Astrocyte (in vitro differentiated cells and primary cell): ENCODE measurements at regions not wholly inside any gene's neighbourhood (a gene's known extent, or its start where the extent isn't known, plus 50 kb on each side); places are given as distances from the start of the nearest gene placed in this dataset.

Experiments
- DNase-seq: peaks from one replicate; pipeline ENCODE4 v3.0.0-alpha.2; 2010; ENCODE audit warnings: low read depth
- FAIRE-seq: peaks from 2 replicates; lab custom pipeline; 2011; peaks lifted over from hg19 to GRCh38; lab: Jason Lieb, UNC
- H2AFZ ChIP-seq: 2 replicates; pipeline ENCODE4 v1.6.0; 2012; ENCODE audit warnings: low read depth, low read length, inconsistent platforms
- H3K27ac ChIP-seq: 2 replicates; pipeline ENCODE4 v1.5.1; 2011; ENCODE audit warnings: low read depth, low read length, inconsistent platforms
- H3K27me3 ChIP-seq: 2 replicates; pipeline ENCODE4 v1.6.0; 2011; ENCODE audit warnings: low read length, inconsistent platforms; ENCODE audit not compliant: insufficient read depth
- H3K36me3 ChIP-seq: 2 replicates; pipeline ENCODE4 v1.5.1; 2011; ENCODE audit warnings: low read length, inconsistent platforms; ENCODE audit not compliant: insufficient read depth
- H3K4me1 ChIP-seq: 2 replicates; pipeline ENCODE4 v1.5.1; 2011; ENCODE audit warnings: low read length, inconsistent platforms; ENCODE audit not compliant: insufficient read depth
- H3K4me2 ChIP-seq: 2 replicates; pipeline ENCODE4 v1.6.0; 2012; ENCODE audit warnings: low read length, inconsistent platforms
- H3K4me3 ChIP-seq: 2 replicates; pipeline ENCODE4 v1.5.1; 2011; ENCODE audit warnings: low read depth, mild to moderate bottlenecking, low read length, inconsistent platforms; ENCODE audit not compliant: insufficient read depth
- H3K79me2 ChIP-seq: 2 replicates; pipeline ENCODE4 v1.6.0; 2012; ENCODE audit warnings: mild to moderate bottlenecking, low read length, inconsistent platforms; ENCODE audit not compliant: insufficient read depth
- H3K9ac ChIP-seq: 2 replicates; pipeline ENCODE4 v1.6.0; 2012; ENCODE audit warnings: mild to moderate bottlenecking, low read length, inconsistent platforms
- H3K9me3 ChIP-seq: 2 replicates; pipeline ENCODE4 v1.5.1; 2012; ENCODE audit warnings: low read depth, mild to moderate bottlenecking, low read length, inconsistent platforms; ENCODE audit not compliant: insufficient read depth
- H4K20me1 ChIP-seq: 2 replicates; pipeline ENCODE4 v1.6.0; 2012; ENCODE audit warnings: low read length, inconsistent platforms; ENCODE audit not compliant: insufficient read depth
- H3K27ac Mint-ChIP-seq: one replicate; pipeline ENCODE4 v1.8.0; 2021; ENCODE audit warnings: mild to moderate bottlenecking, mixed read lengths; ENCODE audit not compliant: unreplicated experiment
- H3K27me3 Mint-ChIP-seq: one replicate; pipeline ENCODE4 v1.8.0; 2021; ENCODE audit warnings: low read depth, mixed read lengths; ENCODE audit not compliant: unreplicated experiment
- H3K36me3 Mint-ChIP-seq: one replicate; pipeline ENCODE4 v1.8.0; 2021; ENCODE audit warnings: low read depth, mixed read lengths; ENCODE audit not compliant: unreplicated experiment
- H3K4me1 Mint-ChIP-seq: one replicate; pipeline ENCODE4 v1.8.0; 2021; ENCODE audit warnings: low read depth, mixed read lengths; ENCODE audit not compliant: unreplicated experiment
- H3K4me3 Mint-ChIP-seq: one replicate; pipeline ENCODE4 v1.8.0; 2021; ENCODE audit warnings: mild to moderate bottlenecking, moderate library complexity, mixed read lengths; ENCODE audit not compliant: unreplicated experiment
- H3K9me3 Mint-ChIP-seq: one replicate; pipeline ENCODE4 v1.8.0; 2021; ENCODE audit warnings: mild to moderate bottlenecking, mixed read lengths; ENCODE audit not compliant: unreplicated experiment
- EZH2 ChIP-seq: IDR thresholded peaks from 2 replicates; pipeline ENCODE4 v1.6.1; 2012; ENCODE audit warnings: mild to moderate bottlenecking, low read length, inconsistent platforms; ENCODE audit not compliant: insufficient read depth
- TF ChIP-seq, protein P1 (sequence below): IDR thresholded peaks from 2 replicates; pipeline ENCODE4 v1.5.1; 2011; ENCODE audit warnings: low read depth, mild to moderate bottlenecking, inconsistent platforms, low read length, moderate library complexity; ENCODE audit not compliant: insufficient read depth

- H3K4me1 Mint-ChIP-seq: peaks cover 7% of the 10 kb centered on the region
- H3K27ac Mint-ChIP-seq: no peak overlapping the region
- no peaks in the 10 kb centered on the region for H3K36me3 ChIP-seq
- no peak for FAIRE-seq
- H3K27me3 ChIP-seq: no peaks in the 10 kb centered on the region
- no peak overlapping the region for H3K4me3 ChIP-seq
- H2AFZ ChIP-seq: no peak overlapping the region
- no peak overlapping the region for H3K9ac ChIP-seq
- H3K4me2 ChIP-seq: no peak overlapping the region
- H3K4me1 ChIP-seq: no peaks in the 10 kb centered on the region
- H3K27me3 Mint-ChIP-seq: peaks cover 17% of the 10 kb centered on the region
- no peak for TF ChIP-seq EZH2
- TF ChIP-seq, protein P1, sequence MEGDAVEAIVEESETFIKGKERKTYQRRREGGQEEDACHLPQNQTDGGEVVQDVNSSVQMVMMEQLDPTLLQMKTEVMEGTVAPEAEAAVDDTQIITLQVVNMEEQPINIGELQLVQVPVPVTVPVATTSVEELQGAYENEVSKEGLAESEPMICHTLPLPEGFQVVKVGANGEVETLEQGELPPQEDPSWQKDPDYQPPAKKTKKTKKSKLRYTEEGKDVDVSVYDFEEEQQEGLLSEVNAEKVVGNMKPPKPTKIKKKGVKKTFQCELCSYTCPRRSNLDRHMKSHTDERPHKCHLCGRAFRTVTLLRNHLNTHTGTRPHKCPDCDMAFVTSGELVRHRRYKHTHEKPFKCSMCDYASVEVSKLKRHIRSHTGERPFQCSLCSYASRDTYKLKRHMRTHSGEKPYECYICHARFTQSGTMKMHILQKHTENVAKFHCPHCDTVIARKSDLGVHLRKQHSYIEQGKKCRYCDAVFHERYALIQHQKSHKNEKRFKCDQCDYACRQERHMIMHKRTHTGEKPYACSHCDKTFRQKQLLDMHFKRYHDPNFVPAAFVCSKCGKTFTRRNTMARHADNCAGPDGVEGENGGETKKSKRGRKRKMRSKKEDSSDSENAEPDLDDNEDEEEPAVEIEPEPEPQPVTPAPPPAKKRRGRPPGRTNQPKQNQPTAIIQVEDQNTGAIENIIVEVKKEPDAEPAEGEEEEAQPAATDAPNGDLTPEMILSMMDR: no peak
- no peaks in the 10 kb centered on the region for H4K20me1 ChIP-seq
- H3K27ac ChIP-seq: no peak overlapping the region
- H3K9me3 ChIP-seq: no peaks in the 10 kb centered on the region
- H3K79me2 ChIP-seq: no peaks in the 10 kb centered on the region
- H3K9me3 Mint-ChIP-seq: peaks cover 4% of the 10 kb centered on the region
- H3K36me3 Mint-ChIP-seq: no peaks in the 10 kb centered on the region
- DNase-seq: no peak
- no peak overlapping the region for H3K4me3 Mint-ChIP-seq
Observed at GRCh38 chr6:6390849-6391602, 70.6 kb upstream of the F13A1 start.

DNA sequence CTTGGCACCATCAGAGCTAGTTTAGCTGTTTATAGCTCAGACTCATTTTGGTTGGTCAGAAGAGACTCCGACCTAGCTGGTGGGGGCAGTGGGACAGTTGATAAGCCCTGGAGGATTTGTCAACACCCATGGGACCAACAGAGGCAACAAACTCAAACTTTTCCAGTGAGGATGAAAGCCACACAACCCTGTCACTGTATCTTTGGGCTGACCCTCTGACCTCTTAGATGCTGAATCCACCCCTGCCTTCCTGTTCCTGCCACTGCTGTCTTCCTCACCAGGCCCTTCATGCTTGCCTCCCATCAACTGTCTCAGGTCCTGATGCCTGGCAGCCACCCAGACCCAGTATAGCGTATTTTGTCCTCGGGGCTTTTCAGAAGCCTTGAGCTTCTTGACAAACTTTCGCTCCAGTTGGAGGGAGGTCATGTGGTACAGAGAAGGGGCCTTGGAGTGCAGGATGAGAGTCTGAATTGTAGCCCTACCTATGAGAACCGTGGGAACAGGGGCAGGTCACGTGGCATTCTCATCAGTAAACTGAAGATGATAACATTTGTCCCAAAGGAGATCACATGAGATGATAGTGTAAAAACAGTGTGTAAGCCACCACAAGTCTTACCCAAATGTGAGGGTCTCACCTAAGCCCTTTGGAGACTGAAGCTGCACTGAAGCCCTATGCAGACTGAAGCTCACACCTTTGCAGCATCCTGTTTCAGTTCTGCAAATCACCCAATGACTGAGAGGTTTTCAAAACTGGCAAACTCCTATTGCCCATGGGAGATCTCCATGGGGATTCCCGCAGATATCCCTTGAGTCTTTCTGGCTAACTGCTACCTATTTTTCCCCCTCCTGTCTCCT is 72.0 kb upstream of the F13A1 start:
- Histone ChIP-seq H3K4me3 (no peak overlapping the region), H3K27me3 (no peaks in the 10 kb centered on the region), H3K9ac (no peak overlapping the region), H4K20me1 (no peaks in the 10 kb centered on the region), H3K27ac (no peak overlapping the region), H3K9me3 (no peaks in the 10 kb centered on the region), H3K36me3 (no peaks in the 10 kb centered on the region), H3K4me2 (no peak overlapping the region), H3K4me1 (no peaks in the 10 kb centered on the region), H3K79me2 (no peaks in the 10 kb centered on the region), H2AFZ (no peak overlapping the region)
- H3K36me3 Mint-ChIP-seq: no peaks in the 10 kb centered on the region
- TF ChIP-seq, protein P1: no peak
- TF ChIP-seq EZH2: no peak
- DNase-seq (no peak), FAIRE-seq (no peak)
- H3K27me3 Mint-ChIP-seq: peaks cover 17% of the 10 kb centered on the region
- no peak overlapping the region for H3K4me3 Mint-ChIP-seq
- H3K27ac Mint-ChIP-seq: no peak overlapping the region
- H3K9me3 Mint-ChIP-seq: peaks cover 4% of the 10 kb centered on the region
- H3K4me1 Mint-ChIP-seq: peaks cover under 1% of the 10 kb centered on the region
